ENCODE measurements at regions not wholly inside any gene's neighbourhood (a gene's known extent, or its start where the extent isn't known, plus 50 kb on each side); places are given as distances from the start of the nearest gene placed in this dataset.

DNA sequence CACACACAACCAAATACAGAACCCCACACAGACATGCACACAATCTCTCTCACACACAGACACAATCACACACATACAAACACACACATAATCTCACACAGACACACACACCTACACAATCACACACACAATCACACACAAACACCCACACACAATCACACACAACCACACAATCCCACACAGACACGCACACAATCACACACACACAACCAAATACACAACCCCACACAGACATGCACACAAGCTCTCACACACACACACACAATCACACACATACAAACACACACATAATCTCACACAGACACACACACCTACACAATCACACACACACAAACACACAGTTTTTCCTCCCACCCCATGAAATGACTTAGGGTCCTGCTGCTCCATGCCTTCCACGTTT, 160.4 kb upstream of the PFKP start:
- TF ChIP-seq CTCF (IDR thresholded peaks at IDR 0.05), result no peak
- TF ChIP-seq POLR2A (IDR thresholded peaks at IDR 0.05), result no peak
